ENCODE measurements at regions not wholly inside any gene's neighbourhood (a gene's known extent, or its start where the extent isn't known, plus 50 kb on each side); places are given as distances from the start of the nearest gene placed in this dataset.
"Not testable (repeated sequence)": the region's sequence is repeated elsewhere in the genome, so short reads cannot be mapped to it uniquely, and the experiment has no call there.

- Mint-ChIP-seq H3K27me3 (ENCODE audit: low read depth) (no peaks in the 10 kb centered on the region; the same call in 1 of the 2 replicates), H3K4me1 (peaks cover 8 to 9% of the 10 kb centered on the region in 2 experiments), H3K9me3 (peaks cover 0 to 3% of the 10 kb centered on the region in 2 experiments; a peak in 2 of 5 replicates), H3K27ac (no peak overlapping the region; a peak in 1 of 7 replicates), H3K36me3 (ENCODE audit: insufficient read depth in 1 of 3, low read depth in 3 of 3) (no peaks in the 10 kb centered on the region; a peak in 1 of 7 replicates), H3K4me3 (no peak overlapping the region)
- Histone ChIP-seq H2AK5ac (ENCODE audit: insufficient read length, low read length) (no peak overlapping the region), H2BK20ac (ENCODE audit: low read depth, low read length, poor library complexity, severe bottlenecking) (no peak overlapping the region), H2BK12ac (ENCODE audit: insufficient read length, low read depth, low read length) (no peak overlapping the region), H3K14ac (ENCODE audit: insufficient read depth, low read length) (no peak overlapping the region), H3K18ac (ENCODE audit: insufficient read length, low read depth, low read length) (no peak overlapping the region), H2BK120ac (ENCODE audit: low read depth, low read length, poor library complexity, severe bottlenecking) (no peak overlapping the region), H2BK5ac (ENCODE audit: insufficient read length, low read length) (no peak overlapping the region), H4K20me1 (ENCODE audit: control insufficient read depth, insufficient read depth, insufficient read length) (no peaks in the 10 kb centered on the region), H3K79me1 (ENCODE audit: insufficient read depth, low read depth, low read length, poor library complexity, severe bottlenecking) (no peaks in the 10 kb centered on the region), H3K9me3 (ENCODE audit: control insufficient read depth, low read depth, low read length) (no peaks in the 10 kb centered on the region), H3K27me3 (ENCODE audit: insufficient read depth, low read length) (no peaks in the 10 kb centered on the region), H4K8ac (replicated peaks; ENCODE audit: insufficient read length, low read depth, low read length) (no peak overlapping the region), H3K56ac (ENCODE audit: insufficient read length, low read depth, low read length) (no peak overlapping the region), H3K23me2 (ENCODE audit: insufficient read length, low read depth, low read length, poor library complexity, severe bottlenecking) (no peaks in the 10 kb centered on the region), H3K79me2 (ENCODE audit: insufficient read depth, low read length) (no peaks in the 10 kb centered on the region), H3T11ph (ENCODE audit: low read length) (no peak overlapping the region), H3K9ac (ENCODE audit: extremely low read depth, insufficient read length, low read length) (no peak overlapping the region), H3K27ac (ENCODE audit: insufficient read length, low read depth, low read length) (no peak overlapping the region), H3K4me1 (ENCODE audit: insufficient read depth, low read length) (no peaks in the 10 kb centered on the region), H2BK15ac (ENCODE audit: low read depth, low read length) (no peak overlapping the region), H4K91ac (ENCODE audit: insufficient read length, low read depth, low read length) (no peak overlapping the region), H2AFZ (ENCODE audit: low read length) (no peak overlapping the region), H4K5ac (ENCODE audit: insufficient read length, low read depth, low read length) (no peak overlapping the region), H3K23ac (ENCODE audit: insufficient read length, low read depth, low read length) (no peak overlapping the region), H3K4me2 (ENCODE audit: insufficient read depth, insufficient read length, low read length) (no peak overlapping the region), H3K4ac (ENCODE audit: low read depth, low read length) (no peak overlapping the region)
- no peak for DNase-seq
- TF ChIP-seq, protein P1, sequence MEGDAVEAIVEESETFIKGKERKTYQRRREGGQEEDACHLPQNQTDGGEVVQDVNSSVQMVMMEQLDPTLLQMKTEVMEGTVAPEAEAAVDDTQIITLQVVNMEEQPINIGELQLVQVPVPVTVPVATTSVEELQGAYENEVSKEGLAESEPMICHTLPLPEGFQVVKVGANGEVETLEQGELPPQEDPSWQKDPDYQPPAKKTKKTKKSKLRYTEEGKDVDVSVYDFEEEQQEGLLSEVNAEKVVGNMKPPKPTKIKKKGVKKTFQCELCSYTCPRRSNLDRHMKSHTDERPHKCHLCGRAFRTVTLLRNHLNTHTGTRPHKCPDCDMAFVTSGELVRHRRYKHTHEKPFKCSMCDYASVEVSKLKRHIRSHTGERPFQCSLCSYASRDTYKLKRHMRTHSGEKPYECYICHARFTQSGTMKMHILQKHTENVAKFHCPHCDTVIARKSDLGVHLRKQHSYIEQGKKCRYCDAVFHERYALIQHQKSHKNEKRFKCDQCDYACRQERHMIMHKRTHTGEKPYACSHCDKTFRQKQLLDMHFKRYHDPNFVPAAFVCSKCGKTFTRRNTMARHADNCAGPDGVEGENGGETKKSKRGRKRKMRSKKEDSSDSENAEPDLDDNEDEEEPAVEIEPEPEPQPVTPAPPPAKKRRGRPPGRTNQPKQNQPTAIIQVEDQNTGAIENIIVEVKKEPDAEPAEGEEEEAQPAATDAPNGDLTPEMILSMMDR (conservative IDR thresholded peaks at IDR 0.05), result no peak
- no CpG with 5 or more reads among the region's 8 CpGs for WGBS (ENCODE audit: extremely low coverage, insufficient read length, low lambda C conversion rate)
Measured at GRCh38 chr13:22960827-22961226, 220.0 kb upstream of the SGCG start.

- H3K4me2 ChIP-seq (ENCODE audit: insufficient read depth, insufficient read length, low read length); H3K27me3 ChIP-seq (ENCODE audit: insufficient read depth, low read length); H3K9me3 Mint-ChIP-seq; H3K27ac Mint-ChIP-seq; H3K56ac ChIP-seq (ENCODE audit: insufficient read length, low read depth, low read length); H3T11ph ChIP-seq (ENCODE audit: low read length); H3K79me2 ChIP-seq (ENCODE audit: insufficient read depth, low read length); H3K27ac ChIP-seq (ENCODE audit: insufficient read length, low read depth, low read length); H2BK5ac ChIP-seq (ENCODE audit: insufficient read length, low read length); H4K20me1 ChIP-seq (ENCODE audit: control insufficient read depth, insufficient read depth, insufficient read length); H3K14ac ChIP-seq (ENCODE audit: insufficient read depth, low read length); H3K4me1 Mint-ChIP-seq; H4K91ac ChIP-seq (ENCODE audit: insufficient read length, low read depth, low read length); H2BK15ac ChIP-seq (ENCODE audit: low read depth, low read length); H2AFZ ChIP-seq (ENCODE audit: low read length); H3K9ac ChIP-seq (ENCODE audit: extremely low read depth, insufficient read length, low read length); H4K5ac ChIP-seq (ENCODE audit: insufficient read length, low read depth, low read length); H3K4me1 ChIP-seq (ENCODE audit: insufficient read depth, low read length); H3K4ac ChIP-seq (ENCODE audit: low read depth, low read length); H2BK120ac ChIP-seq (ENCODE audit: low read depth, low read length, poor library complexity, severe bottlenecking); H3K23ac ChIP-seq (ENCODE audit: insufficient read length, low read depth, low read length); H4K8ac ChIP-seq (replicated peaks; ENCODE audit: insufficient read length, low read depth, low read length); H3K36me3 Mint-ChIP-seq (ENCODE audit: insufficient read depth in 1 of 3, low read depth in 3 of 3); H3K23me2 ChIP-seq (ENCODE audit: insufficient read length, low read depth, low read length, poor library complexity, severe bottlenecking); H2BK20ac ChIP-seq (ENCODE audit: low read depth, low read length, poor library complexity, severe bottlenecking); DNase-seq; H3K27me3 Mint-ChIP-seq (ENCODE audit: low read depth); H3K79me1 ChIP-seq (ENCODE audit: insufficient read depth, low read depth, low read length, poor library complexity, severe bottlenecking); H3K9me3 ChIP-seq (ENCODE audit: control insufficient read depth, low read depth, low read length); H2BK12ac ChIP-seq (ENCODE audit: insufficient read length, low read depth, low read length); H3K18ac ChIP-seq (ENCODE audit: insufficient read length, low read depth, low read length); H3K4me3 Mint-ChIP-seq; H2AK5ac ChIP-seq (ENCODE audit: insufficient read length, low read length): not testable (repeated sequence)
- WGBS (ENCODE audit: extremely low coverage, insufficient read length, low lambda C conversion rate), result no CpG with 5 or more reads among the region's 14 CpGs
Measured at GRCh38 chr13:22961342-22961741, 219.4 kb upstream of the SGCG start.
